DND-41 (cell line): ENCODE measurements at regions not wholly inside any gene's neighbourhood (a gene's known extent, or its start where the extent isn't known, plus 50 kb on each side); places are given as distances from the start of the nearest gene placed in this dataset.

Experiments
- EZH2 ChIP-seq: IDR thresholded peaks from 3 replicates; pipeline ENCODE4 v1.6.1; 2012; ENCODE audit warnings: borderline replicate concordance, low read depth, mild to moderate bottlenecking, moderate library complexity, low read length, inconsistent platforms; ENCODE audit not compliant: severe bottlenecking
- TF ChIP-seq, protein P1 (sequence below): IDR thresholded peaks from 2 replicates; pipeline ENCODE4 v1.5.1; 2012; ENCODE audit warnings: borderline replicate concordance, low read length, moderate library complexity, mild to moderate bottlenecking; ENCODE audit not compliant: poor library complexity, severe bottlenecking; ENCODE audit errors: extremely low read depth

DNA sequence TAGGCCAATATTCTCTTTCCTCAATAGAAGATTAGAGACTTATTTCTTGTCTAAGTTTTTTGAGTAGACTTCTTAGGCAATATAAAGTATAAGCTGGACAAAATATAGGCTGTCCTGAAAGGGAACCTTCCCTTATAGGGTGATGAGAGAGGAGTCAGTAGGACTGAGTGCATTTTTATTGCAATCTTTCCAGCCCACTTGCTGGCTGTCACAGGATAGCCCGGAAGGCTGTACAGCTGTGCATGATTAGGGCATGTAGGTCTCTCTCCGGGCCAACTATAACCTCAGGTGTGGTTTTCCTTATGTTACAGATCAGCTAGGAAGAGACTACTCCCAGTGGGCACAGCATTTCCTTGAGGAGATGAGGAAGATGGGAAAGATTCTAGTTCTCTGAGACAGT is 159.8 kb upstream of the MEF2C start:
- TF ChIP-seq, protein P1, sequence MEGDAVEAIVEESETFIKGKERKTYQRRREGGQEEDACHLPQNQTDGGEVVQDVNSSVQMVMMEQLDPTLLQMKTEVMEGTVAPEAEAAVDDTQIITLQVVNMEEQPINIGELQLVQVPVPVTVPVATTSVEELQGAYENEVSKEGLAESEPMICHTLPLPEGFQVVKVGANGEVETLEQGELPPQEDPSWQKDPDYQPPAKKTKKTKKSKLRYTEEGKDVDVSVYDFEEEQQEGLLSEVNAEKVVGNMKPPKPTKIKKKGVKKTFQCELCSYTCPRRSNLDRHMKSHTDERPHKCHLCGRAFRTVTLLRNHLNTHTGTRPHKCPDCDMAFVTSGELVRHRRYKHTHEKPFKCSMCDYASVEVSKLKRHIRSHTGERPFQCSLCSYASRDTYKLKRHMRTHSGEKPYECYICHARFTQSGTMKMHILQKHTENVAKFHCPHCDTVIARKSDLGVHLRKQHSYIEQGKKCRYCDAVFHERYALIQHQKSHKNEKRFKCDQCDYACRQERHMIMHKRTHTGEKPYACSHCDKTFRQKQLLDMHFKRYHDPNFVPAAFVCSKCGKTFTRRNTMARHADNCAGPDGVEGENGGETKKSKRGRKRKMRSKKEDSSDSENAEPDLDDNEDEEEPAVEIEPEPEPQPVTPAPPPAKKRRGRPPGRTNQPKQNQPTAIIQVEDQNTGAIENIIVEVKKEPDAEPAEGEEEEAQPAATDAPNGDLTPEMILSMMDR, result no peak
- TF ChIP-seq EZH2, result no peak
